Spleen (tissue), 7 donors: ENCODE measurements at regions not wholly inside any gene's neighbourhood (a gene's known extent, or its start where the extent isn't known, plus 50 kb on each side); places are given as distances from the start of the nearest gene placed in this dataset.

Source experiments
- CTCF ChIP-seq, 11 experiments: fragments of 200-600 bp in 7 of 11; fragments of 450-650 bp in 4 of 11; sonication (generic) in 4 of 11; IDR thresholded peaks in 8 of 11; conservative IDR thresholded peaks in 3 of 11; 1 replicate in 7 of 11; 2 replicates in 4 of 11; pipeline versions ENCODE4 v1.4.0 to v1.8.0; 2016 to 2021; ENCODE audit warnings: antibody characterized with exemption in 11 of 11, inconsistent platforms in 4 of 11, mild to moderate bottlenecking in 1 of 11
- POLR2A ChIP-seq, 3 donors: fragments of 450-650 bp; IDR thresholded peaks; one replicate each; pipeline ENCODE4 v1.5.1; 2017; ENCODE audit warnings: antibody characterized with exemption in 3 of 3, mild to moderate bottlenecking in 1 of 3
- donor health status: DM: no; HTN: no; CAD: no; lungs with moderate emphysema.
- donor health status: DM: no; HTN: no; CAD: no.
- donor health status: DM: no; HTN: no; CAD: no.

- TF ChIP-seq CTCF (IDR thresholded peaks at IDR 0.05 in 8 of 11, conservative IDR thresholded peaks at IDR 0.05 in 3 of 11) (no peak), POLR2A (IDR thresholded peaks at IDR 0.05) (no peak)
Observed at GRCh38 chr9:81499021-81499454, 190.3 kb downstream of the TLE1 start.
